Psoas muscle (tissue), 7 donors: ENCODE measurements at regions not wholly inside any gene's neighbourhood (a gene's known extent, or its start where the extent isn't known, plus 50 kb on each side); places are given as distances from the start of the nearest gene placed in this dataset.

Experiments
- ATAC-seq, 4 donors: fragments of 200-7000 bp; cut with Tn5 transposase; one replicate each; pipeline ENCODE4 v1.9.1; 2020; ENCODE audit warnings: moderate library complexity in 3 of 4, mild to moderate bottlenecking in 2 of 4
- DNase-seq, 2 donors: peaks; one replicate each; pipeline ENCODE4 v3.0.0-alpha.2; 2020
- H3K27ac ChIP-seq: fragments of 200-600 bp; one replicate; pipeline ENCODE4 v1.8.0; 2022
- H3K27me3 ChIP-seq, 3 donors: fragments of 200-600 bp in 1 of 3; one replicate each; pipeline versions ENCODE4 v1.6.1 to v1.8.0; 2013 to 2022; ENCODE audit warnings: low read length in 2 of 3, mild to moderate bottlenecking in 2 of 3, moderate library complexity in 1 of 3; ENCODE audit not compliant: insufficient read depth in 3 of 3
- H3K36me3 ChIP-seq, 2 donors: fragments of 200-600 bp in 1 of 2; one replicate each; pipeline versions ENCODE4 v1.6.1 to v1.8.0; 2013 to 2022; ENCODE audit warnings: low read depth in 1 of 2, mild to moderate bottlenecking in 1 of 2, moderate library complexity in 1 of 2; ENCODE audit not compliant: insufficient read depth in 1 of 2
- H3K4me1 ChIP-seq: fragments of 200-600 bp; one replicate; pipeline ENCODE4 v1.8.0; 2022
- H3K4me3 ChIP-seq: fragments of 200-600 bp; one replicate; pipeline ENCODE4 v1.8.0; 2022; ENCODE audit warnings: mild to moderate bottlenecking
- H3K9me3 ChIP-seq: fragments of 200-600 bp; one replicate; pipeline ENCODE4 v1.8.0; 2022
- WGBS, 3 donors: extraction: QIAGEN DNeasy Blood & Tissue Kit; methylation state at CpG; one replicate each; pipeline versions ENCODE4 v1.1.6 to v1.1.7; 2013; 5-methylcytosine and 5-hydroxymethylcytosine counted together
- intact Hi-C, 2 donors: fragments of 100-400 bp; cut with DNase I; formaldehyde crosslinking; loops; one replicate each; pipeline versions ENCODE4 v1.11.0 to v1.14.2; 2022
- TF ChIP-seq, protein P1 (sequence below): fragments of 200-600 bp; IDR thresholded peaks from one replicate; pipeline ENCODE4 v1.8.0; 2022; ENCODE audit warnings: antibody characterized with exemption
- donor health status: healthy with polysubstance abuse.
- donor health status: DM: no; HTN: no; CAD: no; lungs with moderate emphysema.
- donor health status: Bipolar disorder and iron deficiency.
- donor health status: healthy.
- donor health status: DM: yes; HTN: yes; CAD: no.
- donor health status: DM: no; HTN: no; CAD: no.
- donor health status: DM: yes; HTN: yes; CAD: no.

- no peak for DNase-seq
- H3K36me3 ChIP-seq = no peaks in the 10 kb centered on the region
- intact Hi-C loops = no loop called here
- H3K4me1 ChIP-seq = peaks cover 9% of the 10 kb centered on the region
- H3K9me3 ChIP-seq = no peaks in the 10 kb centered on the region
- no peak overlapping the region for H3K4me3 ChIP-seq
- no peak for ATAC-seq
- TF ChIP-seq, protein P1, sequence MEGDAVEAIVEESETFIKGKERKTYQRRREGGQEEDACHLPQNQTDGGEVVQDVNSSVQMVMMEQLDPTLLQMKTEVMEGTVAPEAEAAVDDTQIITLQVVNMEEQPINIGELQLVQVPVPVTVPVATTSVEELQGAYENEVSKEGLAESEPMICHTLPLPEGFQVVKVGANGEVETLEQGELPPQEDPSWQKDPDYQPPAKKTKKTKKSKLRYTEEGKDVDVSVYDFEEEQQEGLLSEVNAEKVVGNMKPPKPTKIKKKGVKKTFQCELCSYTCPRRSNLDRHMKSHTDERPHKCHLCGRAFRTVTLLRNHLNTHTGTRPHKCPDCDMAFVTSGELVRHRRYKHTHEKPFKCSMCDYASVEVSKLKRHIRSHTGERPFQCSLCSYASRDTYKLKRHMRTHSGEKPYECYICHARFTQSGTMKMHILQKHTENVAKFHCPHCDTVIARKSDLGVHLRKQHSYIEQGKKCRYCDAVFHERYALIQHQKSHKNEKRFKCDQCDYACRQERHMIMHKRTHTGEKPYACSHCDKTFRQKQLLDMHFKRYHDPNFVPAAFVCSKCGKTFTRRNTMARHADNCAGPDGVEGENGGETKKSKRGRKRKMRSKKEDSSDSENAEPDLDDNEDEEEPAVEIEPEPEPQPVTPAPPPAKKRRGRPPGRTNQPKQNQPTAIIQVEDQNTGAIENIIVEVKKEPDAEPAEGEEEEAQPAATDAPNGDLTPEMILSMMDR = no peak
- WGBS, 3 donors = 79 to 87% (median 80%) methylated on average over 7 of the region's 7 CpGs
- H3K27me3 ChIP-seq = no peaks in the 10 kb centered on the region
- no peak overlapping the region for H3K27ac ChIP-seq
Measured at GRCh38 chr1:182119631-182120030, 58.1 kb upstream of the ZNF648 start.

- DNase-seq (no peak), ATAC-seq (no peak)
- Histone ChIP-seq H3K36me3 (no peaks in the 10 kb centered on the region), H3K27ac (no peak overlapping the region), H3K27me3 (no peaks in the 10 kb centered on the region), H3K4me3 (no peak overlapping the region), H3K4me1 (peaks cover 9% of the 10 kb centered on the region), H3K9me3 (no peaks in the 10 kb centered on the region)
- intact Hi-C loops = no loop called here
- TF ChIP-seq, protein P1 = no peak
Measured at GRCh38 chr1:182118851-182119250, 57.3 kb upstream of the ZNF648 start.

DNA sequence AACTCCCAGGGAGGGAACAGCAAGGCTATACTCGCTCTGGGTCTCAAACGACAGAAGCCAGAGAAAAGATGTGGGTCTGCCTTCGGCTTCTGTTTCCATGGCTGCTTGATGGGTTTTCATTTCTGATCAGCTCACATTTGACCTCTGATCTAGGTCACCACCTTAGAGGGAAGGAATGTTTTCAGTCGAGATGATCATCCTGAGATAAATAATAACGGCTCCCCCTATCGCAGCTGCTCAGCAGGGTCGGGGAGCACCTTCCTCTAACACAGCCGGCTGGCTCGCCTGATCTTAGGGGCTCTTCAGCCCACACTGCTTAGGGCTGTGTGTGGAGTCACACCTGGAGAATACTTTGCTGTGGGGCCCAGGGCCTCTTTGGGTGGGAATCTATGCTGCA lies 53.1 kb upstream of the ZNF648 start:
- intact Hi-C loops = no loop called here
- Histone ChIP-seq H3K27ac (no peak overlapping the region), H3K9me3 (no peaks in the 10 kb centered on the region), H3K27me3 (no peaks in the 10 kb centered on the region), H3K4me1 (no peaks in the 10 kb centered on the region), H3K36me3 (no peaks in the 10 kb centered on the region), H3K4me3 (no peak overlapping the region)
- no peak for DNase-seq
- ATAC-seq = no peak
- WGBS, 3 donors = 50 to 61% (median 53%) methylated on average over 9 of the region's 9 CpGs
- TF ChIP-seq, protein P1 = no peak

DNA sequence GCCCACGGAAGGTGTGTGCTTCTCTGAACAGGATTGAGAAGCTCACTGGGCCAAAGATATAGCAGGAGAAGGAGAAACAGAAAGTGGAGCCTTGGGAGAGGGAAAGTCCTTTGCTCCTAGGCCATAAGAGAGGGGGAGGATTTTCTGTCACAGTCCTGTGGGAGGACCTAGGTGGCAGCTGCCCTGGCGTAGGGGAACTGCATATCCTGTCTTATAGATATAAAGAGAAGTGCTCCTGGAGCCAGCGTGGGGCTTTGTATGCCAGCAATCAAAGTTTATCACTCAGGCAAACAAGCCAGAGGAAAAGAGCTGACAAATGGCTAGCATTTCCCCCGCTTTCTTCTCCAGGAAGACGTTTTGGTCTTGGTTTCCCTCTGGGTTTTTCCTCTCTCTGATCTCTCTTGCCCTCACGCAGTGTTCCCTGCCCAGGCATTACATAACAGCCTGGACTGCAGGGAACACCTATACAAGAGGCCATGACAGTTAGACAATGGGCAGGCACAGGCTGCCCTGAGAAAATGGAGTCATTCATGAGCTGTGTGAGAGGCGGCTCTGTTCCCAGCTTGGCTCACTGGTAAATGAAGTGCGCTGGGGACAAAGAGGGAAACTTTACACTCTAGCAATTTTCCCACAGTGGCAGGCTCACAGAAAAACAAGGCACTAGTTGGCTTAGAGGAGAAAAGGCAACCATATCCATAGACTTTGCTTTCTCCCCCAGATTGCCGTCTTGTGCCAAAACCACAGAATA lies 52.5 kb upstream of the ZNF648 start:
- ATAC-seq (peak in 2 of 4 donors; percentile 37 to 66), DNase-seq (no peak)
- TF ChIP-seq, protein P1 = no peak
- Histone ChIP-seq H3K27ac (peak overlapping the region; percentile 41), H3K9me3 (no peaks in the 10 kb centered on the region), H3K4me1 (no peaks in the 10 kb centered on the region), H3K27me3 (no peaks in the 10 kb centered on the region), H3K36me3 (no peaks in the 10 kb centered on the region), H3K4me3 (no peak overlapping the region)
- WGBS, 3 donors = 42 to 58% (median 57%) methylated on average over 9 of the region's 9 CpGs
- intact Hi-C loops = no loop called here

DNA sequence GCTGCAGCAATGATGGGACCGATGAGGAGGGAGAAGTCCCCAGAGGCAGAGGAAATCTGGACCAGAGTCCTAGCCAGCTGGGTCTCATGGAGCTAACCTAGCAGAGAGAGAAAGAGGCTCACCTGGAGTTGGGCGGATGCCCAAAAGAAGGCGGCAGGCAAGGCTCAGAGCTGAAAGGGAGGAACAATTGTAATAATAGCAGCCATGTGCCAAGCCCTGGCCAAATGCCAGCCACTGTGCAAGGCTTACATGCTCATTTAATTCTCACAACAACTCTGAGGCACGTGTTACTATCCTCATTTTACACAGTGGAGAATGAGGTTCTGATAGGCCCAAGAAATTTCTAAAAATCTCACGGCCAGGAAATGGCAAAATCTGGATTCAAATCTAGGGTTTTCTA lies 50.0 kb upstream of the ZNF648 start:
- Histone ChIP-seq H3K36me3 (no peaks in the 10 kb centered on the region), H3K4me1 (no peaks in the 10 kb centered on the region), H3K9me3 (no peaks in the 10 kb centered on the region), H3K27me3 (no peaks in the 10 kb centered on the region), H3K27ac (no peak overlapping the region), H3K4me3 (no peak overlapping the region)
- intact Hi-C loops = no loop called here
- TF ChIP-seq, protein P1 = no peak
- ATAC-seq = no peak
- 63 to 74% (median 69%) methylated on average over 5 of the region's 5 CpGs for WGBS, 3 donors
- DNase-seq = no peak
